ENCODE measurements at regions not wholly inside any gene's neighbourhood (a gene's known extent, or its start where the extent isn't known, plus 50 kb on each side); places are given as distances from the start of the nearest gene placed in this dataset.

DNA sequence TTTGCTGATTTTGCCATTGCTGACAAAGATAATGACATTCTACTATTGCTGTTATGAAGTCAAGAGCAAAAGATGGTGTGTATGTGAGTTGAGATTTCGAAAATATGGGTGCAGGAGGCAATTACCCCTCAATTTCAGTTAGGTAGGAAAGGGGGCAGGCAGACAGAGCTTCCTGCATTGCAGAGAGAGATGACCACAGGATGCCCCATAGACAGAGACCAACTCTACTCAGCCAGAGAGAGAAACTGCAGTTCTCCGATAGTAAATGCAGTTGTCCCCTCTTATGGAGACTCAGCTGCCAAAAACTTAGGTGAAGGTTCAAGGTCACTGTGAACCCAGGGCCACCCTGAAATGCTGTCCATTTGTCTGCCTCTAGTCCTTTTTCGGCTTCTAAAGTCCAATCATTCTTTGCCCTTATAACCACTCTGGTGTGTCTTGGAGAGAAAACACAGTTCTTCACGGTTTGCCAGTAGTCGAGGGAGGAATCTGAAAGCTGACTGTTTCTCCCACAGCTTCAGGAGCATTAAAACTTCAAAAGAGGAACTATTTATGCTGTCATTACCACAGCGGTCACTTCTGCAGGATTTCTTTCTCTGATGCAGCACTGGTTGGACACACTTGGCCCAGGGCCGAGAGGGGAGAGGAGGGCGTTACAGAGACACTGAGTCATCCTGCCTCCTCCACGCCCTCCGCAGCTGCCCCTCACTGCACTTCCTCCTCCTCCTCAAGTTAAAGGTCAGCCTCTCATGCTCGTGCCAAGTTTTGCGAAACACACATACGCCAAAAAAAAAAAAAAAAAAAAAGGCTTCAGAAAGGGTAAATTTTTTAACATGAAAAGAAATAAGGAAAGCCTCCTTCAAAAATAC, 264.3 kb downstream of the FOXO1 start (continued):
- TF ChIP-seq NFYA (IDR thresholded peaks at IDR 0.05; ENCODE audit: borderline replicate concordance, low read depth, low read length) = no peak
- TF ChIP-seq, protein P1, sequence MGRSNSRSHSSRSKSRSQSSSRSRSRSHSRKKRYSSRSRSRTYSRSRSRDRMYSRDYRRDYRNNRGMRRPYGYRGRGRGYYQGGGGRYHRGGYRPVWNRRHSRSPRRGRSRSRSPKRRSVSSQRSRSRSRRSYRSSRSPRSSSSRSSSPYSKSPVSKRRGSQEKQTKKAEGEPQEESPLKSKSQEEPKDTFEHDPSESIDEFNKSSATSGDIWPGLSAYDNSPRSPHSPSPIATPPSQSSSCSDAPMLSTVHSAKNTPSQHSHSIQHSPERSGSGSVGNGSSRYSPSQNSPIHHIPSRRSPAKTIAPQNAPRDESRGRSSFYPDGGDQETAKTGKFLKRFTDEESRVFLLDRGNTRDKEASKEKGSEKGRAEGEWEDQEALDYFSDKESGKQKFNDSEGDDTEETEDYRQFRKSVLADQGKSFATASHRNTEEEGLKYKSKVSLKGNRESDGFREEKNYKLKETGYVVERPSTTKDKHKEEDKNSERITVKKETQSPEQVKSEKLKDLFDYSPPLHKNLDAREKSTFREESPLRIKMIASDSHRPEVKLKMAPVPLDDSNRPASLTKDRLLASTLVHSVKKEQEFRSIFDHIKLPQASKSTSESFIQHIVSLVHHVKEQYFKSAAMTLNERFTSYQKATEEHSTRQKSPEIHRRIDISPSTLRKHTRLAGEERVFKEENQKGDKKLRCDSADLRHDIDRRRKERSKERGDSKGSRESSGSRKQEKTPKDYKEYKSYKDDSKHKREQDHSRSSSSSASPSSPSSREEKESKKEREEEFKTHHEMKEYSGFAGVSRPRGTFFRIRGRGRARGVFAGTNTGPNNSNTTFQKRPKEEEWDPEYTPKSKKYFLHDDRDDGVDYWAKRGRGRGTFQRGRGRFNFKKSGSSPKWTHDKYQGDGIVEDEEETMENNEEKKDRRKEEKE (IDR thresholded peaks at IDR 0.05) = no peak
- no peak for TF ChIP-seq HDGF (IDR thresholded peaks at IDR 0.05)
- no peak for TF ChIP-seq IRF3 (IDR thresholded peaks at IDR 0.05)
- TF ChIP-seq MTA3 (IDR thresholded peaks at IDR 0.05; ENCODE audit: borderline replicate concordance, low read length) = no peak
- no peak for TF ChIP-seq TCF3 (IDR thresholded peaks at IDR 0.05; ENCODE audit: borderline replicate concordance, insufficient read depth, low read depth, low read length)
- TF ChIP-seq MTA2 (IDR thresholded peaks at IDR 0.05; ENCODE audit: low read depth) = peak; percentile 48; the same call in 1 of the 2 replicates
- TF ChIP-seq KLF5 (IDR thresholded peaks at IDR 0.05; ENCODE audit: partially characterized antibody) = no peak
- TF ChIP-seq MXI1 (IDR thresholded peaks at IDR 0.05; ENCODE audit: low read depth, low read length) = no peak
- TF ChIP-seq CHD4 (IDR thresholded peaks at IDR 0.05) = no peak
- TF ChIP-seq SRF (IDR thresholded peaks at IDR 0.05; ENCODE audit: low read depth in 2 of 2, low read length in 2 of 2) = no peak
- TF ChIP-seq IKZF1 (conservative IDR thresholded peaks at IDR 0.05) = peak; percentile 67
- TF ChIP-seq FOS (IDR thresholded peaks at IDR 0.05; ENCODE audit: borderline replicate concordance, extremely low read depth, insufficient read length) = no peak
- TF ChIP-seq PKNOX1 (IDR thresholded peaks at IDR 0.05) = 0 out of 2 replicates have a peak, but pooled peaks have one; percentile 20
- TF ChIP-seq GABPA (IDR thresholded peaks at IDR 0.05; ENCODE audit: low read depth) = no peak
- TF ChIP-seq, protein P2, sequence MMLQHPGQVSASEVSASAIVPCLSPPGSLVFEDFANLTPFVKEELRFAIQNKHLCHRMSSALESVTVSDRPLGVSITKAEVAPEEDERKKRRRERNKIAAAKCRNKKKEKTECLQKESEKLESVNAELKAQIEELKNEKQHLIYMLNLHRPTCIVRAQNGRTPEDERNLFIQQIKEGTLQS (IDR thresholded peaks at IDR 0.05; ENCODE audit: borderline replicate concordance, extremely low read depth, low read depth, low read length) = no peak
- TF ChIP-seq JUND (IDR thresholded peaks at IDR 0.05; ENCODE audit: low read depth, low read length) = no peak
- no peak for TF ChIP-seq BACH1 (IDR thresholded peaks at IDR 0.05; ENCODE audit: borderline replicate concordance)
- no peak for TF ChIP-seq SP1 (IDR thresholded peaks at IDR 0.05; ENCODE audit: low read depth, low read length)
- no peak for TF ChIP-seq CHD2 (IDR thresholded peaks at IDR 0.05; ENCODE audit: borderline replicate concordance, low read depth, low read length)
- TF ChIP-seq, protein P3, sequence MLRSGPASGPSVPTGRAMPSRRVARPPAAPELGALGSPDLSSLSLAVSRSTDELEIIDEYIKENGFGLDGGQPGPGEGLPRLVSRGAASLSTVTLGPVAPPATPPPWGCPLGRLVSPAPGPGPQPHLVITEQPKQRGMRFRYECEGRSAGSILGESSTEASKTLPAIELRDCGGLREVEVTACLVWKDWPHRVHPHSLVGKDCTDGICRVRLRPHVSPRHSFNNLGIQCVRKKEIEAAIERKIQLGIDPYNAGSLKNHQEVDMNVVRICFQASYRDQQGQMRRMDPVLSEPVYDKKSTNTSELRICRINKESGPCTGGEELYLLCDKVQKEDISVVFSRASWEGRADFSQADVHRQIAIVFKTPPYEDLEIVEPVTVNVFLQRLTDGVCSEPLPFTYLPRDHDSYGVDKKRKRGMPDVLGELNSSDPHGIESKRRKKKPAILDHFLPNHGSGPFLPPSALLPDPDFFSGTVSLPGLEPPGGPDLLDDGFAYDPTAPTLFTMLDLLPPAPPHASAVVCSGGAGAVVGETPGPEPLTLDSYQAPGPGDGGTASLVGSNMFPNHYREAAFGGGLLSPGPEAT (IDR thresholded peaks at IDR 0.05; ENCODE audit: low read depth) = peak; percentile 22; the same call in 1 of the 2 replicates
- TF ChIP-seq NR2C1 (IDR thresholded peaks at IDR 0.05) = peak; percentile 42; the same call in 1 of the 2 replicates
- no peak for TF ChIP-seq ETV6 (conservative IDR thresholded peaks at IDR 0.05 in 1 of 2, IDR thresholded peaks at IDR 0.05 in 1 of 2; ENCODE audit: borderline replicate concordance in 1 of 2, low read depth in 1 of 2)
